ENCODE measurements at regions not wholly inside any gene's neighbourhood (a gene's known extent, or its start where the extent isn't known, plus 50 kb on each side); places are given as distances from the start of the nearest gene placed in this dataset.

DNA sequence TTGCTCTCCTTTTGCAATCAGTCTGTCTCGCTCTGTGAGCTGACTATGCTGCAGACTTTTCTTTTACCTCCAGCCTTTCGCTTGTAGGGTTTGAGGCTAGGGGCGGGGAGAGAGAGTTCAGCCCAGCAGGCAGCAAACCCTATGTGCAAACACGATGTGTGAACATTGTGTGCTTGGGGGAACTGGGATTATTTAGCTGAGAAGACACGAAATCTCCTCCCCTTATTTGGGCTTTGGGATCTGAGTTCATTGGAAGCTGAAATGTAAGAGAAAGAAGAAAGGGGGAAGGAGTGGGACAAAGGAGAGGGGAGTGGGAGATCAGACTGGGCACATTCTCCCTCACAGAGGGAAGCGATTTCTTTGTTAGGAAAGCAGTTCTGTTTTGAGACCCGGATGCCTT, 189.6 kb upstream of the TNP1 start:
- DNase-seq (ENCODE audit: extremely low spot score) = no peak
- ChIA-PET POLR2A (no interaction called here), CTCF (interaction anchor here (0.7 to 0.8 kb wide), 2 partner anchors 49 to 288 kb away, joined by 3 read pairs; no protein-coding TSS in a partner anchor)
- TF ChIP-seq TARDBP (IDR thresholded peaks at IDR 0.05) (no peak), SUZ12 (IDR thresholded peaks at IDR 0.05) (no peak), CTBP1 (IDR thresholded peaks at IDR 0.05; ENCODE audit: borderline replicate concordance) (no peak), HDGF (IDR thresholded peaks at IDR 0.05; ENCODE audit: borderline replicate concordance) (no peak), FOXK2 (IDR thresholded peaks at IDR 0.05) (no peak), BHLHE40 (IDR thresholded peaks at IDR 0.05; ENCODE audit: borderline replicate concordance) (no peak), ZNF384 (IDR thresholded peaks at IDR 0.05) (no peak), FOXM1 (IDR thresholded peaks at IDR 0.05; ENCODE audit: borderline replicate concordance) (no peak), ARNT (IDR thresholded peaks at IDR 0.05) (no peak), FOXA1 (IDR thresholded peaks at IDR 0.05) (no peak), NFRKB (IDR thresholded peaks at IDR 0.05) (no peak), LEF1 (IDR thresholded peaks at IDR 0.05; ENCODE audit: borderline replicate concordance) (no peak), SP1 (IDR thresholded peaks at IDR 0.05) (no peak)
- TF ChIP-seq, protein P1, sequence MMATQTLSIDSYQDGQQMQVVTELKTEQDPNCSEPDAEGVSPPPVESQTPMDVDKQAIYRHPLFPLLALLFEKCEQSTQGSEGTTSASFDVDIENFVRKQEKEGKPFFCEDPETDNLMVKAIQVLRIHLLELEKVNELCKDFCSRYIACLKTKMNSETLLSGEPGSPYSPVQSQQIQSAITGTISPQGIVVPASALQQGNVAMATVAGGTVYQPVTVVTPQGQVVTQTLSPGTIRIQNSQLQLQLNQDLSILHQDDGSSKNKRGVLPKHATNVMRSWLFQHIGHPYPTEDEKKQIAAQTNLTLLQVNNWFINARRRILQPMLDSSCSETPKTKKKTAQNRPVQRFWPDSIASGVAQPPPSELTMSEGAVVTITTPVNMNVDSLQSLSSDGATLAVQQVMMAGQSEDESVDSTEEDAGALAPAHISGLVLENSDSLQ (IDR thresholded peaks at IDR 0.05) = no peak

DNA sequence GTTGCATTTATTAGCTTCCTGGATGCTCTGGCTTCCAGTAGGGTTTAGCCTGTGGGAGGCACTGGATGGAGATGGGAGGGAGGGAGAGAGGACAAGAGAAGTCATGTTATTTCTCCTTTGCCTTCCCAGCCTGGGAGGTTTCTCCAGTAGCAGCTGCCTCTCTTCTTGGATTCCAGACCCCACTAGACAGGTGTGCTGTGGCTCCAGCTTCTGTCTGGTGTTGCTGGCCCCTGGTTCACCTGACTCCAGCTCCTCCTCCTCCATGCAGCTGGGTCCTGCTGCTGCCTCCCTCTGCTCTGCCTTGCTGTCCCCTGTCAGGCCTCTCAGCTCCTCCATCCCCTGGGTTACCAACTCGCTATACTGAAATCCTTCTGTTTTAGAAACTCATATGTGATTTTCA, 188.9 kb upstream of the TNP1 start:
- POLR2A ChIA-PET = no interaction called here

DNA sequence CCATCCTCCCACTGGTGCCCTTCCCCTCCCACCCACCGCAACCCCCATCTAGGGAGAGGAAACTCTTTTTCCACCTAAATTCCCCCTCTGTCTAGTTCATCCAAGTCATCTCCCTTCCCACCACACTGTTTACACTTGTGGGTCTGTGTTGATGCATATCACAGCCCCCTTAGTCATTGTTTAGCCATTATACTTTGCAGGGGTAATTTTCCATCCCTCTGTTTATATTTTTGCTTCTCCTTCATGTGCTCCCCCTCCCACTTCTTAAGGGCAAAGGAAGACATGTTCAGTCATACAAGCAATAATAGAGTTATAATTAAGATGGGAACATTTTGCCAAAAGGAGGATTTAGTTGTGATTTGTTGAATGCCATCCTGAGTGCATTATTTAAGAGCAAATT, 187.8 kb upstream of the TNP1 start:
- CTCF ChIA-PET = no interaction called here
- no peak for DNase-seq (ENCODE audit: extremely low spot score)
- POLR2A ChIA-PET = no interaction called here

More for the DNA sequence above, 188.9 kb upstream of the TNP1 start:
- TF ChIP-seq SUZ12 (IDR thresholded peaks at IDR 0.05) (no peak), FOXM1 (IDR thresholded peaks at IDR 0.05; ENCODE audit: borderline replicate concordance) (no peak), HDGF (IDR thresholded peaks at IDR 0.05; ENCODE audit: borderline replicate concordance) (no peak), SP1 (IDR thresholded peaks at IDR 0.05) (no peak), ARNT (IDR thresholded peaks at IDR 0.05) (no peak), ELF4 (IDR thresholded peaks at IDR 0.05) (no peak), CTBP1 (IDR thresholded peaks at IDR 0.05; ENCODE audit: borderline replicate concordance) (no peak), L3MBTL2 (conservative IDR thresholded peaks at IDR 0.05) (no peak), FOXA1 (IDR thresholded peaks at IDR 0.05) (no peak), FOXK2 (IDR thresholded peaks at IDR 0.05) (no peak), LEF1 (IDR thresholded peaks at IDR 0.05; ENCODE audit: borderline replicate concordance) (no peak)
- TF ChIP-seq, protein P1 (IDR thresholded peaks at IDR 0.05) = no peak
- CTCF ChIA-PET = interaction anchor here (0.7 kb wide), 1 partner anchor 289 kb away, joined by 3 read pairs; no protein-coding TSS in a partner anchor
- no peak for DNase-seq (ENCODE audit: extremely low spot score)

DNA sequence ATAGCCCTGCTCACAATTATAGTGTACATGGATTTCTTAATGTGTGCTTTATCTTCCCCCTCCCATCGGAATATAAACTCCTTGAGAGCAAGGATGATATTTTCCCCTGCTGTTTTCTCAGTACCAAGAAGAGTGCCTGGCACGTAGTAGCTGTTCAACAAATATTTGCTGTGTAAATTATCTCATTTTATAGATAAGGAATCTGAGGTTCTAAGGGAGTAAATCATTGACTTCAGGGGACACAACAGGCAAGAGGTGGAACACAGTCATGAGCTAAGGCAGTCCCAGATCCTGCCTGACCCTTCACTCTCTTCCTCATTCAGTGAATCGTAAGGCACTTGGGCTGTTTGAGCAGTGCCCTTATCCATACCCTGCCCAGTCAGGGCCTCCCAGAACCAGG, 187.3 kb upstream of the TNP1 start:
- DNase-seq (ENCODE audit: extremely low spot score) = no peak
- ChIA-PET POLR2A (no interaction called here), CTCF (no interaction called here)
- TF ChIP-seq ARNT (IDR thresholded peaks at IDR 0.05) (no peak), ELF4 (IDR thresholded peaks at IDR 0.05) (no peak), TARDBP (IDR thresholded peaks at IDR 0.05) (no peak), FOXK2 (IDR thresholded peaks at IDR 0.05) (no peak), NFRKB (IDR thresholded peaks at IDR 0.05) (no peak), ZNF384 (IDR thresholded peaks at IDR 0.05) (no peak), L3MBTL2 (conservative IDR thresholded peaks at IDR 0.05) (no peak), SP1 (IDR thresholded peaks at IDR 0.05) (no peak), SUZ12 (IDR thresholded peaks at IDR 0.05) (no peak), LEF1 (IDR thresholded peaks at IDR 0.05; ENCODE audit: borderline replicate concordance) (no peak), HDGF (IDR thresholded peaks at IDR 0.05; ENCODE audit: borderline replicate concordance) (no peak), CTBP1 (IDR thresholded peaks at IDR 0.05; ENCODE audit: borderline replicate concordance) (no peak), BHLHE40 (IDR thresholded peaks at IDR 0.05; ENCODE audit: borderline replicate concordance) (no peak), FOXM1 (IDR thresholded peaks at IDR 0.05; ENCODE audit: borderline replicate concordance) (no peak), FOXA1 (IDR thresholded peaks at IDR 0.05) (no peak)
- TF ChIP-seq, protein P1 (IDR thresholded peaks at IDR 0.05) = no peak

More for the DNA sequence above, 187.8 kb upstream of the TNP1 start:
- TF ChIP-seq LEF1 (IDR thresholded peaks at IDR 0.05; ENCODE audit: borderline replicate concordance) (no peak), ELF4 (IDR thresholded peaks at IDR 0.05) (no peak)

DNA sequence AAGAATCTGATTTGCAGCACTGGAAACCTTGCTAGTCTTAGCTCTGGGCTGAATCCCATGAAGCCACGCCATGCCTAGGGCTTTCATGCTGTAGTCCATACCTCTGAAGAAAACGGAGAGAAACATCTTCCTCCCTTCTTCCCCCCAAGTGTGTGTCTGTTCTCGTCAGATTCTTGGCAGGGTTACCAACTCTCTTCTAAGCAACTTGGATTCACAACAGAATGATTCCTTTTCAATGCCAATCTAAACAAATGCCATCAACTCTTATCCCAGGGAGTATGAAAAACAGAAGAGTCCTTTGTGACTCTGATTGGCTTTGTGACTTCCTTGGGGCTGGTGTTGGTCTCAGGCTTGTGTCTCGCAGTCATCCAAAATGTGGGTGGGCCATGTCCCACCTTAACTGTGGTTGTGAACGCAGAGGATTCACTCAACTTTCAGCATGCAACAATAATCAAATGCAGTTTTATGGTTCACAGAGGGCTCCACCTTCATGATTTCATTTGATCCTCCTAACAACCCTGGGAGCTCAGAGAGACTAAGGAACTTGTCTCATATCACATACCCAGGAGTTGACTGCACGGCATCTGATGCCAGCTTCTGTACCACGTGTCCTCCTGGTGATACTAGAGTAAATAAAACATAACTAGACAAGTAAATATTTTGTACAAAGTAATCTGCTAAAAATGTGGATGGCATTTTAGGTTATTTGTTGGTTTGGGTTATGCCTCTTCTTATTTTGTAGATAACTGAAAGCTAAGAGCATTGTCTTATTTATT, 186.0 kb upstream of the TNP1 start:
- DNase-seq (ENCODE audit: extremely low spot score) = no peak
- ChIA-PET CTCF (no interaction called here), POLR2A (no interaction called here)

More for the DNA sequence above, 186.0 kb upstream of the TNP1 start:
- TF ChIP-seq CTBP1 (IDR thresholded peaks at IDR 0.05; ENCODE audit: borderline replicate concordance) (no peak), FOXK2 (IDR thresholded peaks at IDR 0.05) (no peak), ELF4 (IDR thresholded peaks at IDR 0.05) (no peak), BHLHE40 (IDR thresholded peaks at IDR 0.05; ENCODE audit: borderline replicate concordance) (no peak), SP1 (IDR thresholded peaks at IDR 0.05) (no peak), L3MBTL2 (conservative IDR thresholded peaks at IDR 0.05) (no peak), ZNF384 (IDR thresholded peaks at IDR 0.05) (no peak), LEF1 (IDR thresholded peaks at IDR 0.05; ENCODE audit: borderline replicate concordance) (no peak), FOXA1 (IDR thresholded peaks at IDR 0.05) (no peak), FOXM1 (IDR thresholded peaks at IDR 0.05; ENCODE audit: borderline replicate concordance) (no peak), SUZ12 (IDR thresholded peaks at IDR 0.05) (no peak), ARNT (IDR thresholded peaks at IDR 0.05) (no peak), TARDBP (IDR thresholded peaks at IDR 0.05) (no peak), NFRKB (IDR thresholded peaks at IDR 0.05) (no peak), HDGF (IDR thresholded peaks at IDR 0.05; ENCODE audit: borderline replicate concordance) (no peak)
- TF ChIP-seq, protein P1 (IDR thresholded peaks at IDR 0.05) = no peak

Measured in HEK293T (cell line).